ENCODE measurements at regions not wholly inside any gene's neighbourhood (a gene's known extent, or its start where the extent isn't known, plus 50 kb on each side); places are given as distances from the start of the nearest gene placed in this dataset.

GRCh38 chr4:31328932-31329331, 608.8 kb downstream of the PCDH7 start:
- TF ChIP-seq ZFP30 (CRISPR knock-in tag; IDR thresholded peaks at IDR 0.05) (no peak), ZFP3 (CRISPR knock-in tag; IDR thresholded peaks at IDR 0.05) (no peak), TSHZ2 (CRISPR knock-in tag; IDR thresholded peaks at IDR 0.05) (no peak), ISL1 (CRISPR knock-in tag; IDR thresholded peaks at IDR 0.05) (no peak)
- TF ChIP-seq, protein P1, sequence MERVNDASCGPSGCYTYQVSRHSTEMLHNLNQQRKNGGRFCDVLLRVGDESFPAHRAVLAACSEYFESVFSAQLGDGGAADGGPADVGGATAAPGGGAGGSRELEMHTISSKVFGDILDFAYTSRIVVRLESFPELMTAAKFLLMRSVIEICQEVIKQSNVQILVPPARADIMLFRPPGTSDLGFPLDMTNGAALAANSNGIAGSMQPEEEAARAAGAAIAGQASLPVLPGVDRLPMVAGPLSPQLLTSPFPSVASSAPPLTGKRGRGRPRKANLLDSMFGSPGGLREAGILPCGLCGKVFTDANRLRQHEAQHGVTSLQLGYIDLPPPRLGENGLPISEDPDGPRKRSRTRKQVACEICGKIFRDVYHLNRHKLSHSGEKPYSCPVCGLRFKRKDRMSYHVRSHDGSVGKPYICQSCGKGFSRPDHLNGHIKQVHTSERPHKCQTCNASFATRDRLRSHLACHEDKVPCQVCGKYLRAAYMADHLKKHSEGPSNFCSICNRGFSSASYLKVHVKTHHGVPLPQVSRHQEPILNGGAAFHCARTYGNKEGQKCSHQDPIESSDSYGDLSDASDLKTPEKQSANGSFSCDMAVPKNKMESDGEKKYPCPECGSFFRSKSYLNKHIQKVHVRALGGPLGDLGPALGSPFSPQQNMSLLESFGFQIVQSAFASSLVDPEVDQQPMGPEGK (CRISPR knock-in tag; IDR thresholded peaks at IDR 0.05; ENCODE audit: borderline replicate concordance), result no peak
- TF ChIP-seq, protein P2, sequence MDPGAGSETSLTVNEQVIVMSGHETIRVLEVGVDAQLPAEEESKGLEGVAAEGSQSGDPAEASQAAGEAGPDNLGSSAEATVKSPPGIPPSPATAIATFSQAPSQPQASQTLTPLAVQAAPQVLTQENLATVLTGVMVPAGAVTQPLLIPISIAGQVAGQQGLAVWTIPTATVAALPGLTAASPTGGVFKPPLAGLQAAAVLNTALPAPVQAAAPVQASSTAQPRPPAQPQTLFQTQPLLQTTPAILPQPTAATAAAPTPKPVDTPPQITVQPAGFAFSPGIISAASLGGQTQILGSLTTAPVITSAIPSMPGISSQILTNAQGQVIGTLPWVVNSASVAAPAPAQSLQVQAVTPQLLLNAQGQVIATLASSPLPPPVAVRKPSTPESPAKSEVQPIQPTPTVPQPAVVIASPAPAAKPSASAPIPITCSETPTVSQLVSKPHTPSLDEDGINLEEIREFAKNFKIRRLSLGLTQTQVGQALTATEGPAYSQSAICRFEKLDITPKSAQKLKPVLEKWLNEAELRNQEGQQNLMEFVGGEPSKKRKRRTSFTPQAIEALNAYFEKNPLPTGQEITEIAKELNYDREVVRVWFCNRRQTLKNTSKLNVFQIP (CRISPR knock-in tag; IDR thresholded peaks at IDR 0.05; ENCODE audit: borderline replicate concordance, low read depth), result no peak
- TF ChIP-seq, protein P3, sequence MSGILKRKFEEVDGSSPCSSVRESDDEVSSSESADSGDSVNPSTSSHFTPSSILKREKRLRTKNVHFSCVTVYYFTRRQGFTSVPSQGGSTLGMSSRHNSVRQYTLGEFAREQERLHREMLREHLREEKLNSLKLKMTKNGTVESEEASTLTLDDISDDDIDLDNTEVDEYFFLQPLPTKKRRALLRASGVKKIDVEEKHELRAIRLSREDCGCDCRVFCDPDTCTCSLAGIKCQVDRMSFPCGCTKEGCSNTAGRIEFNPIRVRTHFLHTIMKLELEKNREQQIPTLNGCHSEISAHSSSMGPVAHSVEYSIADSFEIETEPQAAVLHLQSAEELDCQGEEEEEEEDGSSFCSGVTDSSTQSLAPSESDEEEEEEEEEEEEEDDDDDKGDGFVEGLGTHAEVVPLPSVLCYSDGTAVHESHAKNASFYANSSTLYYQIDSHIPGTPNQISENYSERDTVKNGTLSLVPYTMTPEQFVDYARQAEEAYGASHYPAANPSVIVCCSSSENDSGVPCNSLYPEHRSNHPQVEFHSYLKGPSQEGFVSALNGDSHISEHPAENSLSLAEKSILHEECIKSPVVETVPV (CRISPR knock-in tag; IDR thresholded peaks at IDR 0.05), result no peak

Measured in SK-N-SH treated with all-trans-retinoic acid at 6 μM for 48 hours (cell line).